Adrenal gland (tissue), 5 donors: ENCODE measurements at regions not wholly inside any gene's neighbourhood (a gene's known extent, or its start where the extent isn't known, plus 50 kb on each side); places are given as distances from the start of the nearest gene placed in this dataset.

Experiments
- POLR2A ChIP-seq, 2 donors: fragments of 450-650 bp; IDR thresholded peaks; one replicate each; pipeline ENCODE4 v1.6.1; 2017; ENCODE audit warnings: antibody characterized with exemption in 2 of 2, mild to moderate bottlenecking in 2 of 2, moderate library complexity in 1 of 2
- TF ChIP-seq, protein P1 (sequence below), 6 experiments: fragments of 450-650 bp in 4 of 6; fragments of 200-600 bp in 2 of 6; sonication (generic) in 1 of 6; IDR thresholded peaks; 1 replicate in 5 of 6; 2 replicates in 1 of 6; pipeline versions ENCODE4 v1.5.1 to v1.8.0; 2016 to 2021; ENCODE audit warnings: antibody characterized with exemption in 6 of 6, mild to moderate bottlenecking in 2 of 6, moderate library complexity in 1 of 6
- donor health status: DM: no; HTN: no; CAD: no.

- TF ChIP-seq, protein P1, sequence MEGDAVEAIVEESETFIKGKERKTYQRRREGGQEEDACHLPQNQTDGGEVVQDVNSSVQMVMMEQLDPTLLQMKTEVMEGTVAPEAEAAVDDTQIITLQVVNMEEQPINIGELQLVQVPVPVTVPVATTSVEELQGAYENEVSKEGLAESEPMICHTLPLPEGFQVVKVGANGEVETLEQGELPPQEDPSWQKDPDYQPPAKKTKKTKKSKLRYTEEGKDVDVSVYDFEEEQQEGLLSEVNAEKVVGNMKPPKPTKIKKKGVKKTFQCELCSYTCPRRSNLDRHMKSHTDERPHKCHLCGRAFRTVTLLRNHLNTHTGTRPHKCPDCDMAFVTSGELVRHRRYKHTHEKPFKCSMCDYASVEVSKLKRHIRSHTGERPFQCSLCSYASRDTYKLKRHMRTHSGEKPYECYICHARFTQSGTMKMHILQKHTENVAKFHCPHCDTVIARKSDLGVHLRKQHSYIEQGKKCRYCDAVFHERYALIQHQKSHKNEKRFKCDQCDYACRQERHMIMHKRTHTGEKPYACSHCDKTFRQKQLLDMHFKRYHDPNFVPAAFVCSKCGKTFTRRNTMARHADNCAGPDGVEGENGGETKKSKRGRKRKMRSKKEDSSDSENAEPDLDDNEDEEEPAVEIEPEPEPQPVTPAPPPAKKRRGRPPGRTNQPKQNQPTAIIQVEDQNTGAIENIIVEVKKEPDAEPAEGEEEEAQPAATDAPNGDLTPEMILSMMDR (IDR thresholded peaks at IDR 0.05): no peak
- no peak for TF ChIP-seq POLR2A (IDR thresholded peaks at IDR 0.05)
These were observed 215.5 kb downstream of the GLRX3 start for GRCh38 chr10:130351466-130352290.
